NCI-H146 treated with DMSO at 0.1 percent for 48 hours (cell line): ENCODE measurements at regions not wholly inside any gene's neighbourhood (a gene's known extent, or its start where the extent isn't known, plus 50 kb on each side); places are given as distances from the start of the nearest gene placed in this dataset.

Experiments used
- DNase-seq: peaks from one replicate; lab custom pipeline; 2025; ENCODE audit not compliant: unreplicated experiment; lab: John Stamatoyannopoulos, UW

GRCh38 chr2:211132573-211132972, 576.2 kb downstream of the CPS1 start:
- DNase-seq = no peak

GRCh38 chr2:211133766-211134165, 577.4 kb downstream of the CPS1 start:
- no peak for DNase-seq

- no peak for DNase-seq
Measured at GRCh38 chr2:211138551-211138950, 582.2 kb downstream of the CPS1 start.

- no peak for DNase-seq
Measured at GRCh38 chr2:211141646-211142045, 585.2 kb downstream of the CPS1 start.

GRCh38 chr2:211144078-211144477, 587.7 kb downstream of the CPS1 start:
- DNase-seq = no peak

GRCh38 chr2:211144974-211145665, 588.7 kb downstream of the CPS1 start:
- DNase-seq = no peak

GRCh38 chr2:211149731-211150130, 593.3 kb downstream of the CPS1 start:
- no peak for DNase-seq

- DNase-seq = no peak
Measured at GRCh38 chr2:211157211-211157610, 600.8 kb downstream of the CPS1 start.

- DNase-seq = peak; percentile 0
Measured at GRCh38 chr2:211157856-211158463, 601.6 kb downstream of the CPS1 start.

GRCh38 chr2:211159972-211160371, 603.6 kb downstream of the CPS1 start:
- no peak for DNase-seq

GRCh38 chr2:211161236-211161635, 604.8 kb downstream of the CPS1 start:
- DNase-seq = no peak

- no peak for DNase-seq
Measured at GRCh38 chr2:211162911-211163310, 606.5 kb downstream of the CPS1 start.

- no peak for DNase-seq
Measured at GRCh38 chr2:211170843-211171242, 614.4 kb downstream of the CPS1 start.

GRCh38 chr2:211174021-211174420, 617.6 kb downstream of the CPS1 start:
- DNase-seq = no peak

GRCh38 chr2:211174631-211175030, 618.2 kb downstream of the CPS1 start:
- DNase-seq = no peak

- DNase-seq = no peak
Measured at GRCh38 chr2:211175956-211176355, 619.6 kb downstream of the CPS1 start.

- no peak for DNase-seq
Measured at GRCh38 chr2:211176514-211177141, 620.2 kb downstream of the CPS1 start.

GRCh38 chr2:211181626-211182025, 625.2 kb downstream of the CPS1 start:
- no peak for DNase-seq

GRCh38 chr2:211187602-211188001, 631.2 kb downstream of the CPS1 start:
- DNase-seq = no peak

- DNase-seq = no peak
Measured at GRCh38 chr2:211203986-211204385, 647.6 kb downstream of the CPS1 start.

- no peak for DNase-seq
Measured at GRCh38 chr2:211204456-211204855, 648.1 kb downstream of the CPS1 start.

- DNase-seq = no peak
Measured at GRCh38 chr2:211204902-211205301, 648.5 kb downstream of the CPS1 start.
